Kidney epithelial cell (primary cell): ENCODE measurements at regions not wholly inside any gene's neighbourhood (a gene's known extent, or its start where the extent isn't known, plus 50 kb on each side); places are given as distances from the start of the nearest gene placed in this dataset.

Experiments used
- DNase-seq: peaks from one replicate; pipeline ENCODE4 v3.0.0-alpha.2; 2010; ENCODE audit warnings: low read depth
- H3K27me3 ChIP-seq: 2 replicates; pipeline ENCODE4 v1.6.0; 2011; ENCODE audit warnings: low read length; ENCODE audit not compliant: control insufficient read depth, insufficient read depth
- H3K36me3 ChIP-seq: 2 replicates; pipeline ENCODE4 v1.5.1; 2011; ENCODE audit warnings: low read length; ENCODE audit not compliant: control insufficient read depth, insufficient read depth
- H3K4me3 ChIP-seq: 2 replicates; pipeline ENCODE4 v1.5.1; 2011; ENCODE audit warnings: low read depth, mild to moderate bottlenecking, control low read depth, low read length
- TF ChIP-seq, protein P1 (sequence below): IDR thresholded peaks from 2 replicates; pipeline ENCODE4 v1.5.1; 2011; ENCODE audit warnings: mild to moderate bottlenecking, moderate library complexity, low read length, control low read depth, inconsistent platforms; ENCODE audit not compliant: insufficient read depth, poor library complexity, severe bottlenecking

DNA sequence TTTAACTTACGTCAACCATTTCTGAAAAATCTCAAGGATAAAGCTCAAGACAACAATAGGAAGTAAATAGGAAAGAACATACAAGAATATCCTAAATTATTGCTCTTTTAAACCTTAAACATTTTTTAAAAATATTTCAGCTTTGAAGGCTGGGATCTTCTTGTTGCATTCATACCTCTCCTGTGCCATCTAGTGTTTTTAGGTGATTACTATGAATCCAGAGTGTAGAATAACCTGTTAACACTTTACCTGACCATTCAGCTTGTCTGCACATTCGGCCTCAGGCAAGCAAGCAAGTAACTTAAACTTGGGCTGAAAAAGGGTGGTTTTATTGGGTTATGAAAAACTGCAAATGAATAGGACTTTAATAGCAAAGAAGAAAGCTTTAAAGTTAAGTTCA lies 507.8 kb upstream of the INTU start:
- no peak for DNase-seq
- no peaks in the 10 kb centered on the region for H3K27me3 ChIP-seq
- H3K4me3 ChIP-seq = no peak overlapping the region
- H3K36me3 ChIP-seq = no peaks in the 10 kb centered on the region
- TF ChIP-seq, protein P1, sequence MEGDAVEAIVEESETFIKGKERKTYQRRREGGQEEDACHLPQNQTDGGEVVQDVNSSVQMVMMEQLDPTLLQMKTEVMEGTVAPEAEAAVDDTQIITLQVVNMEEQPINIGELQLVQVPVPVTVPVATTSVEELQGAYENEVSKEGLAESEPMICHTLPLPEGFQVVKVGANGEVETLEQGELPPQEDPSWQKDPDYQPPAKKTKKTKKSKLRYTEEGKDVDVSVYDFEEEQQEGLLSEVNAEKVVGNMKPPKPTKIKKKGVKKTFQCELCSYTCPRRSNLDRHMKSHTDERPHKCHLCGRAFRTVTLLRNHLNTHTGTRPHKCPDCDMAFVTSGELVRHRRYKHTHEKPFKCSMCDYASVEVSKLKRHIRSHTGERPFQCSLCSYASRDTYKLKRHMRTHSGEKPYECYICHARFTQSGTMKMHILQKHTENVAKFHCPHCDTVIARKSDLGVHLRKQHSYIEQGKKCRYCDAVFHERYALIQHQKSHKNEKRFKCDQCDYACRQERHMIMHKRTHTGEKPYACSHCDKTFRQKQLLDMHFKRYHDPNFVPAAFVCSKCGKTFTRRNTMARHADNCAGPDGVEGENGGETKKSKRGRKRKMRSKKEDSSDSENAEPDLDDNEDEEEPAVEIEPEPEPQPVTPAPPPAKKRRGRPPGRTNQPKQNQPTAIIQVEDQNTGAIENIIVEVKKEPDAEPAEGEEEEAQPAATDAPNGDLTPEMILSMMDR = peak; percentile 31

DNA sequence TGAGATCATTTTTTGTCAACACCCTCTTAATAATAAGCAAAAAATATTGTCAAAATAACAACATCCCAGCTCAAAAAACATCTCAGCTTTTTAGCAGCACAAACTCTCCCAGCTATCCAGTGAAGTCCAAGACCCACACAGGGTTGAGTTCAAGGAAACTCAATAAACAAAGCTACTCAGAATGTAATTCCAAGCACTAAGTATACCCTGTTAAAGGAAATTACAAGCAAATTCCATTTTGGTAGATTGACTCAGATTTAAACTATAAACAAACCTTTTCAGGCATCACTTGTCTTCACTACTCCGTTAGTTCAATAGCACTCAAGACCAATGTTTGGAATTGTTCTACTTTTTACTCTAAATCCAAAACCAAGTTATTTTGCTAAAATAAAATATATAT lies 506.0 kb upstream of the INTU start:
- TF ChIP-seq, protein P1 = no peak
- DNase-seq = no peak
- no peak overlapping the region for H3K4me3 ChIP-seq
- H3K36me3 ChIP-seq = no peaks in the 10 kb centered on the region
- no peaks in the 10 kb centered on the region for H3K27me3 ChIP-seq

DNA sequence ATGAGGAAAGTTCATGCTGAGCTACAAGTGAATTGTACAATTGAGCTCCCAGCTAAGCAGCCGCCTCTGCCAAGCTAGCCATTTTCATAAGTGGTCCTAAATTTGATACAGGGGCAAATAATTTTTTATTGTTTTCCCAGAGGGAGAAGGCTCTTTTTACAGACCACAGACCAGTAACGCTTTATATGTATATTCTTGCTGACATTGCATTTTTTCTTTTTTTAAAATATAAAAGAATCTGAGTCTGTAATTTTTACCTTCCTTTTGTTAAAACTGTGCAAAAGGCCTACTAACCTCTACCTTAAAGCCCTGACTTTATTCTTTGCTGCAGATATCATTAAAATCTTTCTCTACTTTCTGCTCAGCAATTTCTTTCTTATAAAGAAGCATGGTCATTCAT lies 501.2 kb upstream of the INTU start:
- Histone ChIP-seq H3K36me3 (no peaks in the 10 kb centered on the region), H3K27me3 (no peaks in the 10 kb centered on the region), H3K4me3 (no peak overlapping the region)
- TF ChIP-seq, protein P1 = no peak
- DNase-seq = no peak

DNA sequence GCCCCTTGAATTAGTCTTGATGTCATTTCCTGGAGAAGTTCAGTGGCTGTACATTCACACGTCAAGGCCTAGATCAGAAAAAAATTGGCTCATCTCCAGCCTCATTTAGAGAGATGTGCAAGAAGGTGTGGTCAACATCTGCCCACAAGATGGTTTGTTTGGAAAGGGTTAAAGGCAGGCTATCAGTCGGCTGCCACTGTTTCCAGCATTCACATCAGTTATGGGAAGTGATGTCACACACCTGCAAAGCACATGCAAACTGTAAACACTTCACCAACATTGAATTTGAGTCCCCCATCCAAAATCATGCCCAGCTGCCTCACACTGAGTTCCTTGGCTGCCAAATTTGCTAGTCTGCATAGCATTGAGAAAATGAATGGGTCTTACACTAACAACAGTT lies 498.3 kb upstream of the INTU start:
- TF ChIP-seq, protein P1 = no peak
- Histone ChIP-seq H3K4me3 (no peak overlapping the region), H3K36me3 (no peaks in the 10 kb centered on the region), H3K27me3 (no peaks in the 10 kb centered on the region)
- DNase-seq = no peak

DNA sequence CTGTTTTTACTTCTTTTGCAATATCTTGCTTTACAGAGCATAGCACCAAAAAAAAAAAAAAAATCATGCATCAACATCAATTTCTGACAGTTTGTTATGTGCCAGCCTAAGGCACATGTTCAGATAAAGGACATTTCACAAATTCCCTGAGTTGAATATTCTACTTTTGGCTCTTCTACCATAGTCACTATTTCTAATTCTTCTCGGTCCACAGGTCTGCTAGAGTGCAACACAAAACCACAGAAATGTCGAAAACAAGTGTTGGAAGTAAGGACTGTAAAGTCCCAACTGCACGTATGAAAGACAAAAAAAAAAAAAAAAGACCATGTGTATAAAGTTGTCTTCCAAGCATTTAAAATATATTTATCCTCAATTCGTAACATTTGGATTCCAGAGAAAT lies 494.2 kb upstream of the INTU start:
- no peaks in the 10 kb centered on the region for H3K27me3 ChIP-seq
- TF ChIP-seq, protein P1 = no peak
- no peaks in the 10 kb centered on the region for H3K36me3 ChIP-seq
- no peak for DNase-seq
- H3K4me3 ChIP-seq = no peak overlapping the region

DNA sequence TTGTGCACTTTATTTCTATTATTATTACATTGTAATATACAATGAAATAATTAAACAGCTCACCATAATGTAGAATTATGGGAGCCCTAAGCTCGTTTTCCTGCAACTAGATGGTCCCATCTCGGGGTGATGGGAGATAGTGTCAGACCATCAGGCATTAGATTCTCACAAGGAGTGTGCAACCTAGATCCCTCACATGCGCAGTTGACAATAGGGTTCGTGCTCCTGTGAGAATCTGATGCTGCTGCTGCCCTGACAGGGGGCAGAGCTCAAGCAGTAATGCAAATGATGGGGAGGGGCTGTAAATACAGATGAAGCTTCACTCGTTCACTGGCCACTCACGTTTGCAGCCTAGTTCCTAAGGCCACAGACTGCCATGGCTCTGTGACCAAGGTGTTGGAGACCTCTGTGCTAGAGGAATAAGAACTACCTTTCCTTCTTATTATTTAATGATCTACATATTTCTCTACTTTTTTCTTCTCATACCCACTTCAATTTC lies 492.9 kb upstream of the INTU start:
- Histone ChIP-seq H3K4me3 (no peak overlapping the region), H3K27me3 (no peaks in the 10 kb centered on the region), H3K36me3 (no peaks in the 10 kb centered on the region)
- DNase-seq = no peak
- TF ChIP-seq, protein P1 = no peak
